ENCODE measurements at regions not wholly inside any gene's neighbourhood (a gene's known extent, or its start where the extent isn't known, plus 50 kb on each side); places are given as distances from the start of the nearest gene placed in this dataset.

GRCh38 chr18:56165601-56166355, 472.6 kb downstream of the TXNL1 start:
- FAIRE-seq: no peak

DNA sequence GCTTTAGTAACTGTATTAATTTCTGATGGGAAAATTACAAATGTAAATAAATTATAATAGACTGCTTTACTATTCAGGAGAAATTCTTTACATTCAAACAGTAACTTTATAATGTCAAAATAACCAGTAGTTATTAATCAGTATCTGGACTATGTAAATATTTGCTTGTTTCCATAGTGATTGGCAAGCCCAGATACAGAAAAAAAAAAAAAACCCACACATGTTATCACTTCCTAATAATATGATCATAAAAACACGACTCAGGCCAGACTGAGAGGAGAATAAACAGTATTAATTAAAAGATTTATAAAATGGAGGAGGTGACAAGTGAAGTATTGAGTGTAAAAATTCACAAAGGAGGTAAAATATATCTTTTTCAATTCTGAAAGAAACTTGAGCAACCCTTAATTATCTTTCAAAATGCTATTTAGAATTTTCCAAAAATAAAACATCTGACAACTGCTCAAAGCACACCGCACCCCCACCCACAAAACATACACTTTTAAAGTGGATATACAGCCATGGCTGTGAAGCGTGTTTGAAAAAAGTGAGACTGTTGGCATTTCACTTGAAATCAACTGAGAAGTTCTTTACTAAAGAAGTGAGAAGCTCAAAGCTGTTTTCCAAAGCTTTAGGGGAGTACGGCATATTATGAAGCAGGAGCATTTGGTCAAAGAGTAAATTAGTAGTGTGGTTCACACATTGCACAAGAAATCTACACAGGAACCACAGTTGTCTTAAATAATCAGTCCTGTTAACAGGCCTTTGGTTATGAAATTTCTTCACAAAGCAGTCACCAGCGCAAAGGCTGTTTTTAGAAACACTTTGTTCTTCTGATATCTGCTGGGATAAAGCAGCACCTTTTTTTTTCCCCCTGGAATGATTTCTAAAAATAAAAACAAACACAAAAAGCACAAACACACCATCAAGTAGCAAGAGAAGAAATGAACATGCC, 475.8 kb downstream of the TXNL1 start:
- no peak for FAIRE-seq

GRCh38 chr18:56161566-56162260, 476.7 kb downstream of the TXNL1 start:
- no peak for FAIRE-seq

- no peak for FAIRE-seq
Measured at GRCh38 chr18:56158676-56159075, 479.7 kb downstream of the TXNL1 start.

GRCh38 chr18:56157541-56157940, 480.9 kb downstream of the TXNL1 start:
- FAIRE-seq: no peak

GRCh38 chr18:56152551-56153310, 485.7 kb downstream of the TXNL1 start:
- FAIRE-seq: no peak

DNA sequence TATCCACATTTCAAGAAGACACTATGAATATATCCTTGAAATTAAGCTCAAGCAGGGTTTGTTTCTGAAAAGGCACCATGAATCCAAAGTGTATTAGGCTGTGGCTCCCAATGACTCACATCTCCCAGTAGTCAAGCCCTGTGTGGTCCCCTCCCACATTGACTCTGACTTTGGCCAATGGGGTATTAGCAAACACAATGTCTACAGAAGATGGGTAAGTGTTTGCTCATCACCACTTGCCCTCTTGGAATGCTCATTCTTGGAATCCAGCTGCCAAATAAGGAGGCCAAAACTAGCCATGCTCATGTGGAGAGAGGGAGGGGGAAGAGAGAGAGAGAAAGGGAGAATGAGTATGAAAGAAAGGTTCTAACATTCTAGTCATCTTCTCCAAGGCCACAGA, 490.0 kb downstream of the TXNL1 start:
- no peak for FAIRE-seq

DNA sequence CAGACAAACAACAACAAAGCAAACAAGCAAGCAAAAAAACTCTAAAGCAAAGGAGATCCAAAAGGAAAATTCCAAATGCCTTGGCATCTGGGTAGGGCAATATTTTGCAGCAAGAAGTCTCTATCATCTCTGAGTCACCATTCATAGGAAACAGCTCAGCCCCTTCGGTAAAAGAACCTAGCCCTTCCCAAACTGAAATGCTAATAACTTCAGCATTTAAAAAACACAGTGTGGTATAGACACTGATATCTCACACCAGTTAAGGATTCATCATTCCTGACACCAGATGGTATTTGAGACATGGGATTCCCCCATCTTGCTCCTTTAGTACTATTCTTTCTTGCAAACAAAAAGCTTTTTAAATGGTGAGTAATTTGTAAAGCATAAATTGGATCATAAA, 491.8 kb downstream of the TXNL1 start:
- FAIRE-seq: no peak

DNA sequence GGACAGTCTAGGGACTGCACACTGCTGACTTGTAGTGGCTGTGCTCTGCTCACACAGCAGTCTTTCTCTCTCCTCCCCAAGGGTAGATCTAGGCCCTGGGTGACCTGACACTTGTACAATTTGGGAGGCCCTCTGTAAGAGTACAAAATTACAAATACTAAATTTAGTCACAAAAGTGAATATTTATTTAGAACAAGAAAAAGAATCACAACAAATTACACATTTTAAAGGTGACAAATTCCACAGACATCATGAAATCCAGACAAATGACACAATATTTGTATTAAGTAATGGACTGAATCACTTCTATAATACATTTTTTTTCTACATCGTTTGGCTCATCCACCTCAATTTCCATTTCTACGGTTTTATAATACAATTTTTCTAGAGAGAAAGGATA, 496.4 kb downstream of the TXNL1 start:
- FAIRE-seq: no peak

GRCh38 chr18:56139792-56140254, 498.6 kb downstream of the TXNL1 start:
- FAIRE-seq: no peak

DNA sequence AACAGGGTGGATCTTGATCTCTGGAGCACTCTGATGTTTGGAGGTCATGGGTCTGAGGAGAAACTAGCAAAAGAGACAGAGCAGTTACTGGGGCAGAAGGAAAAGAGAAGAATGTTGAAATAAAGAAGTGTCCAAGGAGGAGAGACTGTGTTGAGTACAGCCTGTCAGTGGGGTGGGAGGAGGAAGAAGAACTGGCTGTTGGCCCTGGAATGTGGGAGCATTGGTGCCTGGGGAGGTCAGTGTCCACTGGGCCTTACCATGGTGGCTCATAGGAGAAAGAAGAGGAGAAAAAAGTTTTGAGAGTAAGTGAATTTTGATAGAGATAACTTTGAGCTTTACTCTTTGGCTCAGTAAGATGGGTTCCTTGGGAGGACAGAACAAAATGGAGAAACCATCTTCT, 499.0 kb downstream of the TXNL1 start:
- no peak for FAIRE-seq

- FAIRE-seq: no peak
Measured at GRCh38 chr18:56136105-56136504, 502.3 kb downstream of the TXNL1 start.

- no peak for FAIRE-seq
Measured at GRCh38 chr18:56130481-56130880, 507.9 kb downstream of the TXNL1 start.

DNA sequence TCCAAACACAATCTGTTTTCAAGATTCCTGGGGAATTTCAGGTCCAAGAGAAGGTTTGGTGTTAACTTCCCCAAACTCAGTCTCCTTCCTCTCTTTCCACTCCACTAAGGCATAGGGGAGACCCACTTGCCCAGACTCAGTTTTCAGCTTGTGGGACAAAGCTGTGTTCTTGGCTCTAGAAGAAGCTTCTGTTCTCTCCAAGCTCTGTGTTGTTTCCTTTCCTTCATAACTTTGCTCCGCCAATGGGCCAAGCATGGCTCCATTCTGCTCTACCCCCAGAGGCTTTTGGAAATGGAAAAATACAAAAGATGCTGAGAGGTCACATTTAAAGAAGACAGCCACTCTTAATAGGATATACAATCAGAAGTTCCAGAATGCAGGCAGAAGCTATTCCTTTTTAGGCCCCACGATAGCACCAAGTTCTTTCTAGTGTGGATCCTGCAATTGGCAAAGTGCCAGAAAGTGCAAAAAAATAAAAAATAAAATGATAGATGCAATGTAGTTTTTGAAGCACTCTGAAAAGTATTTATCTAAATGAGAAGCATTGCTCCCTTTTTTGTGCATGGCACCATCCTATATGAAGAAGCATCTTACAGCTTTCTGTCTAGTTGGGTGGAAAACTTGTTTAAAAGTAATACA, 510.1 kb downstream of the TXNL1 start:
- no peak for FAIRE-seq

- FAIRE-seq: no peak
Measured at GRCh38 chr18:56127322-56128099, 510.9 kb downstream of the TXNL1 start.

DNA sequence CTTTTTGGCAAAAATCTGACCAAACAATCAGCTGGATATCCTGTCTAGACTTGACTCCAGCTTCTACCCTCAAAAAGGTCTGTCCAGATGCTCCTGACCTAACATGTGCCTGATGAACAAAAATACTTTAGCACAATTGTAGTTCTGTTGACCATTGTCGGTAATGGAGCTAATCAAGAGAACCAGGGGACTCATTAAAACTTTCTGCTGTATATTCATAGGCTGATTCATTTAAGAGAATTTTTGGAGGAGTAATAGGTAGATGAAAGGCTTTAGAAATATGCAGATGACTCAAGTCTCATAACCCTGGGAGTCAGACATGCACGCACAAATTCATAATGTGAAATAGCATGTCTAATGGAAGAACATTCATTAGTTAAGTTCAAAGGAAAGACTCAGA, 514.2 kb downstream of the TXNL1 start:
- FAIRE-seq: no peak

- FAIRE-seq: no peak
Measured at GRCh38 chr18:56121669-56122068, 516.7 kb downstream of the TXNL1 start.

DNA sequence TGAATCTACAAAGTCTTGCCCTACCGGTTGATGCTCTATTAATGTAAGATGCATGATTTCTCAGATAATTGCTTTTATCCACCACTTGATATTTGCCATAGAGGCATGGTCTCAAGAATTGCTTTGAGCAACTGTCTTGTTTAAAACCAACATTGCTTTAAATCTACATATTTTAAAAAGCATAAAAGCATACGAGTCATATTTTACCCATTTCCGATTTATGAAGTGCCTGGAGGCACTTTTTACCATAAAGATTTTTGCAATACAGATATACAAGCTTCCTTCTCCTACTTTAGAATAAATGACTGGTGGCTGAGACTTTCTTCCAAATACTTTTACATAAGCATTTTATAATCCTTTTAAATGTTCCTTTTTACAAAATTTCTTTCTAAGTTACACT, 517.6 kb downstream of the TXNL1 start:
- no peak for FAIRE-seq

- no peak for FAIRE-seq
Measured at GRCh38 chr18:56119681-56120080, 518.7 kb downstream of the TXNL1 start.

GRCh38 chr18:56118422-56118821, 520.0 kb downstream of the TXNL1 start:
- no peak for FAIRE-seq

Data from colon (tissue), 2 donors.